Endodermal cell (in vitro differentiated cells): ENCODE measurements at regions not wholly inside any gene's neighbourhood (a gene's known extent, or its start where the extent isn't known, plus 50 kb on each side); places are given as distances from the start of the nearest gene placed in this dataset.

Source experiments
- DNase-seq: peaks from one replicate; pipeline ENCODE4 v3.0.0-alpha.2; 2017
- H3K27ac ChIP-seq: 2 replicates; pipeline ENCODE4 v1.5.1; 2013; ENCODE audit warnings: mild to moderate bottlenecking, low read depth, low read length, moderate library complexity
- H3K27me3 ChIP-seq: 2 replicates; pipeline ENCODE4 v1.6.1; 2013; ENCODE audit warnings: mild to moderate bottlenecking, low read length, moderate library complexity; ENCODE audit not compliant: insufficient read depth, control insufficient read depth, poor library complexity, severe bottlenecking
- H3K36me3 ChIP-seq: 2 replicates; pipeline ENCODE4 v1.7.0; 2013; ENCODE audit warnings: mild to moderate bottlenecking, low read length, moderate library complexity; ENCODE audit not compliant: control insufficient read depth, insufficient read depth
- H3K4me1 ChIP-seq: one replicate; pipeline ENCODE4 v1.7.0; 2013; ENCODE audit warnings: low read length; ENCODE audit not compliant: control insufficient read depth, insufficient read depth
- H3K4me3 ChIP-seq: 2 replicates; pipeline ENCODE4 v1.5.1; 2013; ENCODE audit warnings: mild to moderate bottlenecking, low read length, moderate library complexity
- H3K9ac ChIP-seq: 2 replicates; pipeline ENCODE4 v1.6.1; 2013; ENCODE audit warnings: mild to moderate bottlenecking, low read length, moderate library complexity; ENCODE audit not compliant: poor library complexity, severe bottlenecking; ENCODE audit errors: extremely low read depth
- H3K9me3 ChIP-seq: 2 replicates; pipeline ENCODE4 v1.6.1; 2013; ENCODE audit warnings: mild to moderate bottlenecking, low read length, moderate library complexity; ENCODE audit not compliant: control insufficient read depth
- H3K27ac Mint-ChIP-seq: 2 replicates; pipeline ENCODE4 v1.8.0; 2020; ENCODE audit warnings: mixed read lengths
- H3K27me3 Mint-ChIP-seq: 2 replicates; pipeline ENCODE4 v1.8.0; 2021; ENCODE audit warnings: mild to moderate bottlenecking, mixed read lengths; ENCODE audit not compliant: insufficient read depth
- H3K36me3 Mint-ChIP-seq: 2 replicates; pipeline ENCODE4 v1.8.0; 2020; ENCODE audit warnings: low read depth, mixed read lengths
- H3K4me1 Mint-ChIP-seq: 2 replicates; pipeline ENCODE4 v1.8.0; 2020; ENCODE audit warnings: mixed read lengths
- H3K4me3 Mint-ChIP-seq: 2 replicates; pipeline ENCODE4 v1.8.0; 2020; ENCODE audit warnings: mild to moderate bottlenecking, moderate library complexity, mixed read lengths
- H3K9me3 Mint-ChIP-seq: 2 replicates; pipeline ENCODE4 v1.8.0; 2020; ENCODE audit warnings: mild to moderate bottlenecking, mixed read lengths
- WGBS, 2 experiments: methylation state at CpG; one replicate each; pipeline versions ENCODE4 v1.1.5 to v1.1.7; 2013; ENCODE audit warnings: missing lambda C conversion rate in 2 of 2, mixed read lengths in 1 of 2; ENCODE audit not compliant: insufficient coverage in 1 of 2, insufficient read length in 1 of 2; 5-methylcytosine and 5-hydroxymethylcytosine counted together
- TF ChIP-seq, protein P1 (sequence below): fragments of 200-600 bp; sonication (generic); conservative IDR thresholded peaks from 2 replicates; pipeline ENCODE4 v1.5.0; 2021; ENCODE audit warnings: antibody characterized with exemption, mild to moderate bottlenecking

DNA sequence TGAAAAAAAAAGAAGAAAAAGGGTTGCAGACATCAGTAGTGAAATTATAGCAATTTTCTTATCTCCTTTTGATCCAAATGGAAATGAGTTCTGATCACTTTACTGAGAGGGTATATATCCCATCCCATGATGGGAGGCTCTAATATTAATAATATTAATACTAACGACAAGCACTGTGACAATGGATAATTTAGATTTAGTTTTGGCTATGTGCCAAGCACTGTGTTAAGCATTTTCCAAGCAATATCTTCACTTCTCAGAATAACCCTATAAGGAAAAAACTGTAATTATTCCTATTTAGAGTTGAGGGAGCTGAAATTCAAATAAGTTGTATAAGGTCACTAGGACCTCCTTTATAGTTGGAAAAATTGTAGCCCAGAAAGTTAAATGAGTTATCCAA, 58.4 kb upstream of the ASTN2 start:
- DNase-seq: no peak
- Mint-ChIP-seq H3K27me3 (peaks cover 92% of the 10 kb centered on the region), H3K36me3 (no peaks in the 10 kb centered on the region), H3K9me3 (no peaks in the 10 kb centered on the region), H3K27ac (no peak overlapping the region), H3K4me1 (peaks cover 9% of the 10 kb centered on the region), H3K4me3 (no peak overlapping the region)
- H3K27me3 ChIP-seq: peaks cover 81% of the 10 kb centered on the region
- no peak overlapping the region for H3K9ac ChIP-seq
- TF ChIP-seq, protein P1, sequence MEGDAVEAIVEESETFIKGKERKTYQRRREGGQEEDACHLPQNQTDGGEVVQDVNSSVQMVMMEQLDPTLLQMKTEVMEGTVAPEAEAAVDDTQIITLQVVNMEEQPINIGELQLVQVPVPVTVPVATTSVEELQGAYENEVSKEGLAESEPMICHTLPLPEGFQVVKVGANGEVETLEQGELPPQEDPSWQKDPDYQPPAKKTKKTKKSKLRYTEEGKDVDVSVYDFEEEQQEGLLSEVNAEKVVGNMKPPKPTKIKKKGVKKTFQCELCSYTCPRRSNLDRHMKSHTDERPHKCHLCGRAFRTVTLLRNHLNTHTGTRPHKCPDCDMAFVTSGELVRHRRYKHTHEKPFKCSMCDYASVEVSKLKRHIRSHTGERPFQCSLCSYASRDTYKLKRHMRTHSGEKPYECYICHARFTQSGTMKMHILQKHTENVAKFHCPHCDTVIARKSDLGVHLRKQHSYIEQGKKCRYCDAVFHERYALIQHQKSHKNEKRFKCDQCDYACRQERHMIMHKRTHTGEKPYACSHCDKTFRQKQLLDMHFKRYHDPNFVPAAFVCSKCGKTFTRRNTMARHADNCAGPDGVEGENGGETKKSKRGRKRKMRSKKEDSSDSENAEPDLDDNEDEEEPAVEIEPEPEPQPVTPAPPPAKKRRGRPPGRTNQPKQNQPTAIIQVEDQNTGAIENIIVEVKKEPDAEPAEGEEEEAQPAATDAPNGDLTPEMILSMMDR: no peak
- no peak overlapping the region for H3K4me3 ChIP-seq
- no peaks in the 10 kb centered on the region for H3K9me3 ChIP-seq
- H3K27ac ChIP-seq: no peak overlapping the region
- no peaks in the 10 kb centered on the region for H3K36me3 ChIP-seq
- WGBS, 2 experiments: 100% methylated on average over 1 of the region's 1 CpG; no CpG with 5 or more reads in 1 of the 2 experiments
- peaks cover 4% of the 10 kb centered on the region for H3K4me1 ChIP-seq

DNA sequence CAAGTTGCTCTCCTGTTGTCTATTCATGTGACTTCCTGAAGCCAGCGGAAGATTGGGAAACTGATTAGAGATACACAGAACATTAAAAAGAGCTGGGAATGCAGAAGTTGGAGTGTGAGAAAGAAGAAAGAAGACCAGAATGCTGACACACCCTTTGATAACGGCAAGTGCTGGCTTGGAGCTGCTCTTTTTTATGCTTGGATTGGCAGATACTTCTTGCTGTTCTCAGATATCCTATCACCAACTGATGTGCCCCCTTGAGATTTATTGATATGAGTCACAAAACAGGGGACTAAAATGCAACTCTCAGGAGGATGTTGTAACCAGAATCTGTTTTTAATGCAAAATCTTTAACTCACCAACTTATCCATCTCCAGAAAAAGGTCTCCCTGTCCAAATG, 56.0 kb upstream of the ASTN2 start:
- H3K27me3 Mint-ChIP-seq: peaks cover 97% of the 10 kb centered on the region
- TF ChIP-seq, protein P1: no peak
- H3K4me3 Mint-ChIP-seq: no peak overlapping the region
- no peaks in the 10 kb centered on the region for H3K36me3 ChIP-seq
- H3K27ac ChIP-seq: no peak overlapping the region
- no peaks in the 10 kb centered on the region for H3K9me3 ChIP-seq
- no peak overlapping the region for H3K9ac ChIP-seq
- WGBS, 2 experiments: 59 to 61% methylated on average over 2 of the region's 2 CpGs
- no peaks in the 10 kb centered on the region for H3K36me3 Mint-ChIP-seq
- H3K4me3 ChIP-seq: no peak overlapping the region
- H3K9me3 Mint-ChIP-seq: no peaks in the 10 kb centered on the region
- no peak for DNase-seq
- no peak overlapping the region for H3K27ac Mint-ChIP-seq
- H3K4me1 Mint-ChIP-seq: peaks cover 9% of the 10 kb centered on the region
- H3K4me1 ChIP-seq: peaks cover 4% of the 10 kb centered on the region
- H3K27me3 ChIP-seq: peaks cover 85% of the 10 kb centered on the region

DNA sequence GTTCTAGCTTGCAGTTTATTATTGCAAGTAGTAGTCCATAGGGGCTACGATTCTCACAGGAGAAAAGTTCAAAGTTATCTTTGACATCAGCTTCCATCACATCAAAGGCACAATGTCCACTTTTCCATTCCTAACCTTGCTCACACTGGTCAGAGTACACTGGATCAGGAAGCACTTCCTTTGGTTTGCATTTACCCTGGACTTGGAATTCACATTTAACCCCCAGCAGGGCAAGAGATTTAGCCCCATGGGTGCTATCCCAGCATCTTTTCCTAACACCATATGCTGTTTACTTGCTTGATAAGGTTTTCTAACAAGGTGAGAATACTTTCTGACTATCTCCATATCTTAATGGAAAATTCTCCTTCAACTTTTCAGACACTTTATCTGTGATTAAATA, 55.6 kb upstream of the ASTN2 start:
- DNase-seq: peak; percentile 64
- Mint-ChIP-seq H3K27ac (no peak overlapping the region), H3K9me3 (no peaks in the 10 kb centered on the region), H3K4me3 (no peak overlapping the region), H3K4me1 (peaks cover 9% of the 10 kb centered on the region), H3K27me3 (peaks cover 97% of the 10 kb centered on the region), H3K36me3 (no peaks in the 10 kb centered on the region)
- Histone ChIP-seq H3K9me3 (no peaks in the 10 kb centered on the region), H3K36me3 (no peaks in the 10 kb centered on the region), H3K4me3 (no peak overlapping the region), H3K27me3 (peaks cover 85% of the 10 kb centered on the region), H3K27ac (no peak overlapping the region), H3K9ac (no peak overlapping the region), H3K4me1 (peaks cover 4% of the 10 kb centered on the region)
- TF ChIP-seq, protein P1: no peak
- 80 to 92% methylated on average over 1 of the region's 1 CpG for WGBS, 2 experiments
